ENCODE measurements at regions not wholly inside any gene's neighbourhood (a gene's known extent, or its start where the extent isn't known, plus 50 kb on each side); places are given as distances from the start of the nearest gene placed in this dataset.
"Not testable (repeated sequence)": the region's sequence is repeated elsewhere in the genome, so short reads cannot be mapped to it uniquely, and the experiment has no call there.

DNA sequence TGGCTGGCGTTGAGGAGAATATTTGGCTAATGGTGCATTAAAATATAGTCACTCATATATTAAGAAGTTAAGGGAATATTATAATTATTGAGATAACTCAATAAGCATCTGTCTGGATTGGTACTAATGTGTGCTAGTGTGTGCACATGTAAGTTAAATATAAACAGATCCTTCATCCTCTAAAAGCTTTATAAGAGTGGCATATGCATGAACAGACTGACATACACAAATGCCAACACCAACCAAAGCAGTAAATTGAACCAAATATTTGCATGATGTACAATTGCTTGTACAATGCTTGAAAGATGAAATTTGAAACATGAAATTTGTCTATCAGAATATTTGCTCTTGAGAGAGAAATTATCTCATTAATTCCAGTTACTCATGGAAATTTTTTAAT is 344.9 kb downstream of the ADGRL2 start:
- DNase-seq = no peak

GRCh38 chr1:82143108-82143833 is 342.5 kb downstream of the ADGRL2 start:
- no peak for DNase-seq

- no peak for DNase-seq
Observed at GRCh38 chr1:82141390-82141789, 340.7 kb downstream of the ADGRL2 start.

- no peak for DNase-seq
Observed at GRCh38 chr1:82139751-82140468, 339.2 kb downstream of the ADGRL2 start.

GRCh38 chr1:82136351-82136750 is 335.6 kb downstream of the ADGRL2 start:
- not testable (repeated sequence) for DNase-seq

DNA sequence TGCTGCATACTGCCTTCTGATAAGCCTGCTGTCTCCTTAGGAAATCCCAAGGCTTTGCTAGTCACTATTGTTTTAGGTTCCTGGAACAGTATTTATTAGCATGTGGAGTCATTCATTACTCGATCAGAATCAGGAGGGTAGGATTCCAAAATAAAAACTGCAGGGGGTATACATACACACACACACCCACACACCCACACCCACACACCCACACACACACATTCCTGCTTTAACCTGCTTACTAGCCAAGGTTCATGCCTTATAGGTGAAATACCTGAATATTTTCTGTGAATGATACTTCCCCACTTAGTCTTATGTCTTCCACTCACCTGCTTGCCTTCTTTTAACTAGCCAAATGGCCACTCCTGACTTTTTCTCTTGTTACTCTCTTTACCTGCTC is 325.1 kb downstream of the ADGRL2 start:
- DNase-seq = no peak

DNA sequence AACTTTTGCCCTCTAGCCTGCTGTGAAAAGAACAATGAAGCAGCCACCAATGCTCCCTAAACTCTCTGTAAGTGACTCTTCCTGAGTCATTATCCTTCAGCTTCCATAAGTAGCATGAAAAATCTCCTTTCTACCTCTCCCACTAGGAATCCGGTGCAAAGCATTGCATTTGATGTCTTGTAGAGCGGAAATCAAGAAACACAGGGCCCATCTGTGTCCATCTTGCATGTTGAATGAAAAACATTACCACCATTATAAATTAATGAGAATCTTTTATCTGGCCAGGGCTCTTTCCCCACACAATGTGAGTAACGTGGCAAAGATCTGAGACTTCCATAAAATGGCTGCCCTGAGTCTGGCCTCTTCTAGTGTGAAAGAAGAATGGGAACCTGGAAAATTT is 324.4 kb downstream of the ADGRL2 start:
- no peak for DNase-seq

DNA sequence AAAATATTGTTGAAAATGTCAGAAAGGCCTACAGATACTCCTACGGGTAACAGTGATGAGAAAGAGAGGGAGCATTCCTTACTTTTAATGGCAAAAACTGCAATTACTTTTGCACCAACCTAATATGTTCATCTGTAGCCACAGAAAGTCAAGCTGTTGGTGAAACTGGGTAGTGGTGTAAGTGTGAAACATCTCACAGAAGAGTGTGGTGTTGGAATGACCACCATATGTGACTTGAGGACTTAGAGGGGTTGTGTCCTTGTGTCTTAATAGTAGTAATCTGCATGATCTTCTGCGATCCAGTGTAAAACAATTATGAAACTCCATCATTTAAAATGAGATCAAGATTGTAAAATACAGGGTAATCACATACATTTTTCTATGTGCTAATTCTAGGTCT is 320.7 kb downstream of the ADGRL2 start:
- no peak for DNase-seq

GRCh38 chr1:82116105-82116504 is 315.4 kb downstream of the ADGRL2 start:
- no peak for DNase-seq

DNA sequence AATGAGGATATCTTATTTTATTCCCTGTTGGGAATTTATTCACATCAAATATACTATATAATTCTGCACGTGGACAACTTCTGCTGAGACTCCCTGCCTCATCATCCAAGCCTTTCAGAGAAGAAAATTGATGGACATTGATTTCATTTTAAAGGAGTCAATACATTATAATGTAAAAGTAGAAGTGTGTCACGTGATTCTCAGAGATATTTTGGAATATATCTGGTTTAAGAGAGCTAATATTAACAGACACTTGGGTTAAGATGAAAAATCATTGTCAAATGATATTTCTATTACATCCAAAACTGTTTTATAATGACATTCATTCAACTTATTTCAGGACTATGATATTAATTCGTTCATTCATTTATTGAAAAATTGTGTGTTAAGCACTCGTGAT is 314.2 kb downstream of the ADGRL2 start:
- no peak for DNase-seq

GRCh38 chr1:82110366-82111254 is 309.9 kb downstream of the ADGRL2 start:
- DNase-seq = no peak

- no peak for DNase-seq
Observed at GRCh38 chr1:82108843-82109242, 308.1 kb downstream of the ADGRL2 start.

- DNase-seq = no peak
Observed at GRCh38 chr1:82106672-82107071, 305.9 kb downstream of the ADGRL2 start.

- DNase-seq = no peak
Observed at GRCh38 chr1:82099170-82099569, 298.4 kb downstream of the ADGRL2 start.

DNA sequence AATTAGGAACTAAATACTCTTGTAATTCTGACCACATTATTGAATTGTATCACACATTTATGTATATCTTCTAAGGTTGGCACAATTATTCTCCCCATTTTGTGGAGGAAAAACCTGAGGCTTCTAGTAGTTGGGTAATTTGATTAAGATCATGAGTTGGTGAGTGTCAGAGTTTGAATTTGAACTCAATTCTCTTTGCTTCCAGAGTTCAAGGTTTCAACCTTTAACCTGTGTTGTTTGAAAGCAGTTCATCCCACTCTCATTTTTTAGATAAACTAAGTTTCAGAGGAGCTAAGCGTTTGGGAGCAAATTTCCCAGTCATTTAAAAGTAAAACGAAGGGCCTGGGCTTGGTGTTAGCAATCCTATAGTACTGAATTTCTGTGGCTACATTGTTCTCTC is 293.4 kb downstream of the ADGRL2 start:
- no peak for DNase-seq

- no peak for DNase-seq
Observed at GRCh38 chr1:82091729-82092128, 291.0 kb downstream of the ADGRL2 start.

DNA sequence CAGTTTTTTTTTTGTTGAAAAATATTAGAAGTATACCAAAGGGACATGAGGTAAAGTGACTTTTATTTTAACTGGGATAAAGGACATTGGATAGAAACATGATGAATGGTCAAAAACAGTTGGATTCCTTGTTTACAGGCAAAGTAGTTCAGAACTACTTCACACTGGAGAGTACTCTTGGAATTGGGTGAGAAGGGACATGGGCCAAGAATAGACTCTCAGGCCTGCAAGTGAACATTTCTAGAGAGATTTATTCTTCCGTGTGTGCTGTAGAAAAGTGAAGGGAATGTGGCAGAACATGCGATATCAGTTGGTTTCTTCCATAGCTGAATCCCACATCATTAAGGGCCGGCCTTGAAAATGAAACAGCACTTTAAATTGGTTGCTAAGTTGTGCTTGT is 290.5 kb downstream of the ADGRL2 start:
- no peak for DNase-seq

DNA sequence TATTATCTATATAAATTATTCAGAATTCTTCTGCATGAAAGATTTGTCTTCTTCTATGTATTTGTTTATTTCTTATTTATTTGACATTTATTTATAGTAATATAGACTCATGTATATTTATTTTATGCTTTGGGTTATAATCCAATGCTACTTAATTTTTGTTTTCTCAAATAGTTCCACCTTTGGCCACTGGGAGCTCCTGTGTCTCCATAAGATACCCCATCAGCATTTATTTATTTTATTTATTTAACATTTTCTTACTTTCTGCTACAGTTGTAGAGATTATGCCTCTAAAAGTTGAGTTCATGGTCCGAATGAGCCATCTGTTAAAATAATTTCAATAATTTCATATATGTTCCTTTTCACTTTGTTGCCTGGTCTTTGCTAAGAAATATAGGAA is 289.4 kb downstream of the ADGRL2 start:
- no peak for DNase-seq

- DNase-seq = no peak
Observed at GRCh38 chr1:82086739-82087138, 286.0 kb downstream of the ADGRL2 start.

DNA sequence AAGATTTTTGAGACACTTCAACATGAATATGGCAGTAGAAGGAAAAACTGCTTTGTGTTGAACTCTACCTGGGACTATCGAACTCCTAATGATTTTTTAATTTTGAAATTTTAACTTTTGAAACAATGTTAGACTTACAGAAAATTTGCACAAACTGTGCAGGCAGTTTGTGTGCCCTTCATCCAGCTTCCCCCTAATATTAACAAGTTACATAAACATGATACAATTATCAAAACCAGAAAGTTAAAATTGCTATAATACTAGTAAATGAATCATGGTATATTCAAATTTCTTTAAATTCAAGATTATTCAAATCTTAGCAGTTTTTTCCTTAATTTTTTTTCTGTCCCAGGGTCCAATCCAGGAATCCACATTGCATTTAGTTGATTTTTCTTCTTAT is 278.9 kb downstream of the ADGRL2 start:
- DNase-seq = no peak

GRCh38 chr1:82073659-82074058 is 272.9 kb downstream of the ADGRL2 start:
- DNase-seq = no peak

DNA sequence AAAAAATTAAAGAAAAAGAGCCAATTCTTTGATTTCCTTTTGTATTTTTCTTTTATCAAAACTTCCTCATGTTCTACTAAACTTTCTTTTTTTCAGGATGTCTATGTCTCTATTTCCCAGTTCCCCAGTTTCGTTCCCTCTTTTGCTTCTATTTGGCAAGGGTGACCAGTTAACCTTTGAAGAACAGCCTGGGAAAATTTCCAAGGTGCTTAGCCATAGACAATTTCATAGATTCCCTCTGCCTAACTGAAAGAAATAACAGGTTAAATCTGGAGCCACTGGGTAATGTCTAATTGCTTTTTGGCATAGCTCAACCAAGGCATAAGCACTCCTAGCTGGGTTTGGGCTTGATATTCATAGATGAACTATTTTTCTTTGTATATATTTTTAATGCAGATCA is 272.3 kb downstream of the ADGRL2 start:
- no peak for DNase-seq

- no peak for DNase-seq
Observed at GRCh38 chr1:82065916-82066315, 265.2 kb downstream of the ADGRL2 start.

GRCh38 chr1:82064691-82065090 is 264.0 kb downstream of the ADGRL2 start:
- no peak for DNase-seq

All from NCI-H524 treated with DMSO at 0.1 percent for 48 hours (cell line).